GM23338 (cell line): ENCODE measurements at regions not wholly inside any gene's neighbourhood (a gene's known extent, or its start where the extent isn't known, plus 50 kb on each side); places are given as distances from the start of the nearest gene placed in this dataset.
"Not testable (repeated sequence)": the region's sequence is repeated elsewhere in the genome, so short reads cannot be mapped to it uniquely, and the experiment has no call there.

ENCODE experiments used
- ATAC-seq: fragments of 200-7000 bp; cut with Tn5 transposase; 3 replicates; pipeline ENCODE4 v1.9.1; 2020
- DNase-seq: peaks from one replicate; pipeline ENCODE4 v3.0.0-alpha.2; 2015; ENCODE audit warnings: low spot score
- H2AFZ ChIP-seq: fragments of 200-600 bp; sonication (generic); 2 replicates; pipeline ENCODE4 v1.8.0; 2016; ENCODE audit warnings: antibody characterized with exemption, mild to moderate bottlenecking, moderate library complexity
- H3F3A ChIP-seq: fragments of 200-600 bp; sonication (generic); replicated peaks from 2 replicates; pipeline ENCODE4 v1.8.0; 2017; ENCODE audit warnings: antibody characterized with exemption, mixed run types, low read depth
- H3K27ac ChIP-seq: fragments of 200-600 bp; sonication (generic); 2 replicates; pipeline ENCODE4 v1.6.1; 2016; ENCODE audit warnings: low read depth
- H3K27me3 ChIP-seq: fragments of 200-600 bp; sonication (generic); 2 replicates; pipeline ENCODE4 v1.8.0; 2016; ENCODE audit warnings: mild to moderate bottlenecking, mixed run types, moderate library complexity; ENCODE audit not compliant: insufficient read depth
- H3K36me3 ChIP-seq: fragments of 200-600 bp; sonication (generic); 2 replicates; pipeline ENCODE4 v1.8.0; 2016; ENCODE audit warnings: mild to moderate bottlenecking; ENCODE audit not compliant: insufficient read depth
- H3K4me1 ChIP-seq: fragments of 200-600 bp; sonication (generic); 2 replicates; pipeline ENCODE4 v1.8.0; 2016; ENCODE audit warnings: mild to moderate bottlenecking, moderate library complexity; ENCODE audit not compliant: insufficient read depth
- H3K4me2 ChIP-seq: fragments of 200-600 bp; sonication (generic); 2 replicates; pipeline ENCODE4 v1.7.1; 2017; ENCODE audit warnings: mixed run types
- H3K4me3 ChIP-seq: fragments of 200-600 bp; sonication (generic); 2 replicates; pipeline ENCODE4 v1.6.1; 2016; ENCODE audit warnings: mixed run types
- H3K79me2 ChIP-seq: fragments of 200-600 bp; sonication (generic); replicated peaks from 2 replicates; pipeline ENCODE4 v1.8.0; 2017; ENCODE audit warnings: mild to moderate bottlenecking; ENCODE audit not compliant: insufficient read depth
- H3K9me2 ChIP-seq: fragments of 200-600 bp; sonication (generic); 2 replicates; pipeline ENCODE4 v1.8.0; 2017; ENCODE audit not compliant: insufficient read depth
- H4K20me1 ChIP-seq: fragments of 200-600 bp; sonication (generic); replicated peaks from 2 replicates; pipeline ENCODE4 v1.8.0; 2017; ENCODE audit warnings: mild to moderate bottlenecking; ENCODE audit not compliant: insufficient read depth
- H3K27ac Mint-ChIP-seq: 2 replicates; pipeline ENCODE4 v1.8.0; 2020; ENCODE audit warnings: inconsistent platforms, mild to moderate bottlenecking, moderate library complexity, mixed read lengths
- H3K27me3 Mint-ChIP-seq: 3 replicates; pipeline ENCODE4 v1.8.0; 2022; ENCODE audit warnings: low read depth, mild to moderate bottlenecking, moderate library complexity, mixed read lengths, inconsistent platforms; ENCODE audit not compliant: insufficient read depth, poor library complexity
- H3K36me3 Mint-ChIP-seq: 3 replicates; pipeline ENCODE4 v1.8.0; 2021; ENCODE audit warnings: low read depth, mild to moderate bottlenecking, inconsistent platforms, moderate library complexity, mixed read lengths
- H3K4me1 Mint-ChIP-seq: 3 replicates; pipeline ENCODE4 v1.8.0; 2020; ENCODE audit warnings: mild to moderate bottlenecking, inconsistent platforms, mixed read lengths
- H3K4me3 Mint-ChIP-seq: 3 replicates; pipeline ENCODE4 v1.8.0; 2021; ENCODE audit warnings: moderate library complexity, mild to moderate bottlenecking, inconsistent platforms, mixed read lengths
- H3K9me3 Mint-ChIP-seq: 3 replicates; pipeline ENCODE4 v1.8.0; 2020; ENCODE audit warnings: moderate library complexity, mild to moderate bottlenecking, inconsistent platforms, mixed read lengths
- CREB1 ChIP-seq: fragments of 250-450 bp; sonication (Bioruptor Pico); IDR thresholded peaks from 2 replicates; pipeline ENCODE4 v1.5.0; 2020; ENCODE audit warnings: low read depth, mild to moderate bottlenecking, moderate library complexity
- CTCF ChIP-seq, 2 experiments: fragments of 200-600 bp in 1 of 2; sonication (generic) in 1 of 2; conservative IDR thresholded peaks; 2 replicates each; pipeline versions ENCODE4 v1.5.1 to v1.6.1; 2016 to 2017; ENCODE audit warnings: antibody characterized with exemption in 2 of 2, low read depth in 2 of 2, mild to moderate bottlenecking in 2 of 2, moderate library complexity in 1 of 2
- EZH2 ChIP-seq: fragments of 200-600 bp; sonication (generic); IDR thresholded peaks from one replicate; pipeline ENCODE4 v1.8.0; 2017; ENCODE audit warnings: antibody characterized with exemption, mild to moderate bottlenecking, low read depth; ENCODE audit not compliant: unreplicated experiment
- EZH2phosphoT487 ChIP-seq: fragments of 200-600 bp; sonication (generic); IDR thresholded peaks from one replicate; pipeline ENCODE4 v1.8.1; 2018; ENCODE audit warnings: antibody characterized with exemption; ENCODE audit not compliant: unreplicated experiment
- JUNB ChIP-seq: IDR thresholded peaks from one replicate; pipeline ENCODE4 v1.6.1; 2016; ENCODE audit warnings: antibody characterized with exemption; ENCODE audit not compliant: unreplicated experiment
- NANOG ChIP-seq: IDR thresholded peaks from 2 replicates; pipeline ENCODE4 v1.6.1; 2016; ENCODE audit warnings: antibody characterized with exemption, borderline replicate concordance
- POLR2AphosphoS5 ChIP-seq: IDR thresholded peaks from 2 replicates; pipeline ENCODE4 v1.6.1; 2016; ENCODE audit warnings: antibody characterized with exemption, low read depth
- STAT1 ChIP-seq: IDR thresholded peaks from one replicate; pipeline ENCODE4 v1.6.1; 2016; ENCODE audit warnings: antibody characterized with exemption; ENCODE audit not compliant: unreplicated experiment
- ZNF114 ChIP-seq: fragments of 250-450 bp; sonication (Bioruptor Pico); IDR thresholded peaks from 2 replicates; pipeline ENCODE4 v1.5.0; 2020; ENCODE audit warnings: mild to moderate bottlenecking, moderate library complexity
- ZNF331 ChIP-seq: fragments of 250-450 bp; sonication (Bioruptor Pico); IDR thresholded peaks from 2 replicates; pipeline ENCODE4 v1.5.0; 2020; ENCODE audit warnings: low read depth, mild to moderate bottlenecking, moderate library complexity
- TF ChIP-seq, protein P1 (sequence below): fragments of 250-450 bp; sonication (Bioruptor Pico); IDR thresholded peaks from 2 replicates; pipeline ENCODE4 v1.5.0; 2020; ENCODE audit warnings: mild to moderate bottlenecking, moderate library complexity
- TF ChIP-seq, protein P2 (sequence below): IDR thresholded peaks from 2 replicates; pipeline ENCODE4 v1.6.1; 2016; ENCODE audit warnings: antibody characterized with exemption

- not testable (repeated sequence) for H3K9me2 ChIP-seq, H3K4me3 ChIP-seq, H3K27me3 ChIP-seq, H3K27ac ChIP-seq, H3K9me3 Mint-ChIP-seq, H4K20me1 ChIP-seq, H3K27ac Mint-ChIP-seq, ATAC-seq, H3K36me3 Mint-ChIP-seq, H3K4me2 ChIP-seq, H3F3A ChIP-seq, H3K4me1 ChIP-seq, H3K4me3 Mint-ChIP-seq, H3K36me3 ChIP-seq, H3K27me3 Mint-ChIP-seq, H3K4me1 Mint-ChIP-seq, H3K79me2 ChIP-seq, DNase-seq
- H2AFZ ChIP-seq, result peak overlapping the region; percentile 88
Measured at GRCh38 chr11:46209624-46210023, 67.8 kb upstream of the CREB3L1 start.

GRCh38 chr11:46208803-46209202 lies 68.7 kb upstream of the CREB3L1 start:
- no peaks in the 10 kb centered on the region for H3K79me2 ChIP-seq
- H3K4me3 Mint-ChIP-seq, result no peak overlapping the region; the same call in 2 of the 3 replicates
- DNase-seq (no peak), ATAC-seq (no peak)
- no peak overlapping the region for H3K4me2 ChIP-seq
- no peak overlapping the region for H3K4me3 ChIP-seq
- H3K9me3 Mint-ChIP-seq, result no peaks in the 10 kb centered on the region
- H3K9me2 ChIP-seq, result no peaks in the 10 kb centered on the region
- H3K27me3 ChIP-seq, result no peaks in the 10 kb centered on the region
- H3K27me3 Mint-ChIP-seq, result peaks cover 2% of the 10 kb centered on the region
- no peaks in the 10 kb centered on the region for H3K36me3 ChIP-seq
- H2AFZ ChIP-seq, result no peak overlapping the region; the same call in 1 of the 2 replicates
- no peak overlapping the region for H3K27ac ChIP-seq
- no peaks in the 10 kb centered on the region; the same call in 1 of the 2 replicates for H3K4me1 ChIP-seq
- no peaks in the 10 kb centered on the region for H3K36me3 Mint-ChIP-seq
- H3F3A ChIP-seq, result no peaks in the 10 kb centered on the region
- no peaks in the 10 kb centered on the region for H4K20me1 ChIP-seq
- H3K27ac Mint-ChIP-seq, result no peak overlapping the region
- H3K4me1 Mint-ChIP-seq, result peaks cover 6% of the 10 kb centered on the region
- TF ChIP-seq EZH2phosphoT487 (no peak), JUNB (no peak), CREB1 (CRISPR knock-in tag) (no peak), ZNF331 (CRISPR knock-in tag) (no peak), CTCF (conservative IDR thresholded peaks at IDR 0.05; ENCODE audit: low read depth in 2 of 2) (no peak), STAT1 (no peak), EZH2 (no peak), NANOG (no peak), POLR2AphosphoS5 (no peak), ZNF114 (CRISPR knock-in tag) (no peak)
- TF ChIP-seq, protein P1, sequence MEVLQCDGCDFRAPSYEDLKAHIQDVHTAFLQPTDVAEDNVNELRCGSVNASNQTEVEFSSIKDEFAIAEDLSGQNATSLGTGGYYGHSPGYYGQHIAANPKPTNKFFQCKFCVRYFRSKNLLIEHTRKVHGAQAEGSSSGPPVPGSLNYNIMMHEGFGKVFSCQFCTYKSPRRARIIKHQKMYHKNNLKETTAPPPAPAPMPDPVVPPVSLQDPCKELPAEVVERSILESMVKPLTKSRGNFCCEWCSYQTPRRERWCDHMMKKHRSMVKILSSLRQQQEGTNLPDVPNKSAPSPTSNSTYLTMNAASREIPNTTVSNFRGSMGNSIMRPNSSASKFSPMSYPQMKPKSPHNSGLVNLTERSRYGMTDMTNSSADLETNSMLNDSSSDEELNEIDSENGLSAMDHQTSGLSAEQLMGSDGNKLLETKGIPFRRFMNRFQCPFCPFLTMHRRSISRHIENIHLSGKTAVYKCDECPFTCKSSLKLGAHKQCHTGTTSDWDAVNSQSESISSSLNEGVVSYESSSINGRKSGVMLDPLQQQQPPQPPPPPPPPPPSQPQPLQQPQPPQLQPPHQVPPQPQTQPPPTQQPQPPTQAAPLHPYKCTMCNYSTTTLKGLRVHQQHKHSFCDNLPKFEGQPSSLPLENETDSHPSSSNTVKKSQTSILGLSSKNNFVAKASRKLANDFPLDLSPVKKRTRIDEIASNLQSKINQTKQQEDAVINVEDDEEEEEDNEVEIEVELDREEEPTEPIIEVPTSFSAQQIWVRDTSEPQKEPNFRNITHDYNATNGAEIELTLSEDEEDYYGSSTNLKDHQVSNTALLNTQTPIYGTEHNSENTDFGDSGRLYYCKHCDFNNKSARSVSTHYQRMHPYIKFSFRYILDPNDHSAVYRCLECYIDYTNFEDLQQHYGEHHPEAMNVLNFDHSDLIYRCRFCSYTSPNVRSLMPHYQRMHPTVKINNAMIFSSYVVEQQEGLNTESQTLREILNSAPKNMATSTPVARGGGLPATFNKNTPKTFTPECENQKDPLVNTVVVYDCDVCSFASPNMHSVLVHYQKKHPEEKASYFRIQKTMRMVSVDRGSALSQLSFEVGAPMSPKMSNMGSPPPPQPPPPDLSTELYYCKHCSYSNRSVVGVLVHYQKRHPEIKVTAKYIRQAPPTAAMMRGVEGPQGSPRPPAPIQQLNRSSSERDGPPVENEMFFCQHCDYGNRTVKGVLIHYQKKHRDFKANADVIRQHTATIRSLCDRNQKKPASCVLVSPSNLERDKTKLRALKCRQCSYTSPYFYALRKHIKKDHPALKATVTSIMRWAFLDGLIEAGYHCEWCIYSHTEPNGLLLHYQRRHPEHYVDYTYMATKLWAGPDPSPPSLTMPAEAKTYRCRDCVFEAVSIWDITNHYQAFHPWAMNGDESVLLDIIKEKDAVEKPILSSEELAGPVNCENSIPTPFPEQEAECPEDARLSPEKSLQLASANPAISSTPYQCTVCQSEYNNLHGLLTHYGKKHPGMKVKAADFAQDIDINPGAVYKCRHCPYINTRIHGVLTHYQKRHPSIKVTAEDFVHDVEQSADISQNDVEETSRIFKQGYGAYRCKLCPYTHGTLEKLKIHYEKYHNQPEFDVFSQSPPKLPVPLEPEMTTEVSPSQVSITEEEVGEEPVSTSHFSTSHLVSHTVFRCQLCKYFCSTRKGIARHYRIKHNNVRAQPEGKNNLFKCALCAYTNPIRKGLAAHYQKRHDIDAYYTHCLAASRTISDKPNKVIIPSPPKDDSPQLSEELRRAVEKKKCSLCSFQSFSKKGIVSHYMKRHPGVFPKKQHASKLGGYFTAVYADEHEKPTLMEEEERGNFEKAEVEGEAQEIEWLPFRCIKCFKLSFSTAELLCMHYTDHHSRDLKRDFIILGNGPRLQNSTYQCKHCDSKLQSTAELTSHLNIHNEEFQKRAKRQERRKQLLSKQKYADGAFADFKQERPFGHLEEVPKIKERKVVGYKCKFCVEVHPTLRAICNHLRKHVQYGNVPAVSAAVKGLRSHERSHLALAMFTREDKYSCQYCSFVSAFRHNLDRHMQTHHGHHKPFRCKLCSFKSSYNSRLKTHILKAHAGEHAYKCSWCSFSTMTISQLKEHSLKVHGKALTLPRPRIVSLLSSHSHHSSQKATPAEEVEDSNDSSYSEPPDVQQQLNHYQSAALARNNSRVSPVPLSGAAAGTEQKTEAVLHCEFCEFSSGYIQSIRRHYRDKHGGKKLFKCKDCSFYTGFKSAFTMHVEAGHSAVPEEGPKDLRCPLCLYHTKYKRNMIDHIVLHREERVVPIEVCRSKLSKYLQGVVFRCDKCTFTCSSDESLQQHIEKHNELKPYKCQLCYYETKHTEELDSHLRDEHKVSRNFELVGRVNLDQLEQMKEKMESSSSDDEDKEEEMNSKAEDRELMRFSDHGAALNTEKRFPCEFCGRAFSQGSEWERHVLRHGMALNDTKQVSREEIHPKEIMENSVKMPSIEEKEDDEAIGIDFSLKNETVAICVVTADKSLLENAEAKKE (CRISPR knock-in tag), result no peak
- TF ChIP-seq, protein P2, sequence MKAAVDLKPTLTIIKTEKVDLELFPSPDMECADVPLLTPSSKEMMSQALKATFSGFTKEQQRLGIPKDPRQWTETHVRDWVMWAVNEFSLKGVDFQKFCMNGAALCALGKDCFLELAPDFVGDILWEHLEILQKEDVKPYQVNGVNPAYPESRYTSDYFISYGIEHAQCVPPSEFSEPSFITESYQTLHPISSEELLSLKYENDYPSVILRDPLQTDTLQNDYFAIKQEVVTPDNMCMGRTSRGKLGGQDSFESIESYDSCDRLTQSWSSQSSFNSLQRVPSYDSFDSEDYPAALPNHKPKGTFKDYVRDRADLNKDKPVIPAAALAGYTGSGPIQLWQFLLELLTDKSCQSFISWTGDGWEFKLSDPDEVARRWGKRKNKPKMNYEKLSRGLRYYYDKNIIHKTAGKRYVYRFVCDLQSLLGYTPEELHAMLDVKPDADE, result no peak
